ENCODE measurements at regions not wholly inside any gene's neighbourhood (a gene's known extent, or its start where the extent isn't known, plus 50 kb on each side); places are given as distances from the start of the nearest gene placed in this dataset.

DNA sequence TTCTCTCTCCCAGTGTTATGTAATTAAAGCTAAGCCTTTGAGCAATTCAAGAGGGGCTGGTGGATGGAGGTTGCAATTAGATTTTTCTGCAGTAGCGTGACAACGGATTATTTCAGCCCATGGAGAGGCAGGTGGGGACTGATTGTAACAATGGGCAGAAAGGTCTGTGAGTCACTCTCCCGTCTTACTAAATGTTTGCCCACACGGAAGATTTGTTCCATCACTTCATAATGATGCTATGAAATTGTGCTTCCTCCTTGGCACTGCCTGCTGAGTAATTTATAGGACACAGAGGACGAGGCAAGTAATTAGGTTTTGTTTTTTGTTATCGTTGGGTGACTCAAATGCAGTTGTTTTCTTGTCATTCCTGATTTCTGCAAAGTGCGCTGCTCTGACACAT lies 594.5 kb upstream of the DPP6 start:
- TF ChIP-seq, protein P1, sequence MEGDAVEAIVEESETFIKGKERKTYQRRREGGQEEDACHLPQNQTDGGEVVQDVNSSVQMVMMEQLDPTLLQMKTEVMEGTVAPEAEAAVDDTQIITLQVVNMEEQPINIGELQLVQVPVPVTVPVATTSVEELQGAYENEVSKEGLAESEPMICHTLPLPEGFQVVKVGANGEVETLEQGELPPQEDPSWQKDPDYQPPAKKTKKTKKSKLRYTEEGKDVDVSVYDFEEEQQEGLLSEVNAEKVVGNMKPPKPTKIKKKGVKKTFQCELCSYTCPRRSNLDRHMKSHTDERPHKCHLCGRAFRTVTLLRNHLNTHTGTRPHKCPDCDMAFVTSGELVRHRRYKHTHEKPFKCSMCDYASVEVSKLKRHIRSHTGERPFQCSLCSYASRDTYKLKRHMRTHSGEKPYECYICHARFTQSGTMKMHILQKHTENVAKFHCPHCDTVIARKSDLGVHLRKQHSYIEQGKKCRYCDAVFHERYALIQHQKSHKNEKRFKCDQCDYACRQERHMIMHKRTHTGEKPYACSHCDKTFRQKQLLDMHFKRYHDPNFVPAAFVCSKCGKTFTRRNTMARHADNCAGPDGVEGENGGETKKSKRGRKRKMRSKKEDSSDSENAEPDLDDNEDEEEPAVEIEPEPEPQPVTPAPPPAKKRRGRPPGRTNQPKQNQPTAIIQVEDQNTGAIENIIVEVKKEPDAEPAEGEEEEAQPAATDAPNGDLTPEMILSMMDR (IDR thresholded peaks at IDR 0.05; ENCODE audit: insufficient read depth, low read depth, low read length), result no peak
- TF ChIP-seq EZH2 (IDR thresholded peaks at IDR 0.05; ENCODE audit: insufficient read depth, low read length), result no peak
